CD14-positive monocyte (primary cell): ENCODE measurements at regions not wholly inside any gene's neighbourhood (a gene's known extent, or its start where the extent isn't known, plus 50 kb on each side); places are given as distances from the start of the nearest gene placed in this dataset.

ENCODE experiments used
- DNase-seq, 3 donors: peaks; one replicate each; pipeline ENCODE4 v3.0.0-alpha.2; 2011 to 2022
- H2AFZ ChIP-seq: 2 replicates; pipeline ENCODE4 v1.6.0; 2012; ENCODE audit warnings: mild to moderate bottlenecking, low read depth, low read length, inconsistent platforms; ENCODE audit not compliant: insufficient read depth, poor library complexity, severe bottlenecking
- H3K27ac ChIP-seq, 2 donors: 1 replicate in 1 of 2; 2 replicates in 1 of 2; pipeline ENCODE4 v1.5.1; 2012 to 2013; ENCODE audit warnings: low read length in 2 of 2, control low read depth in 1 of 2, inconsistent platforms in 1 of 2, low read depth in 1 of 2, mild to moderate bottlenecking in 1 of 2
- H3K27me3 ChIP-seq, 2 donors: one replicate each; pipeline versions ENCODE4 v1.6.0 to v1.6.1; 2011 to 2013; ENCODE audit warnings: low read length in 2 of 2; ENCODE audit not compliant: control insufficient read depth in 2 of 2, insufficient read depth in 2 of 2
- H3K36me3 ChIP-seq, 2 donors: replicated peaks in 1 of 2; 1 replicate in 1 of 2; 2 replicates in 1 of 2; pipeline versions ENCODE4 v1.5.1 to v1.6.1; 2012 to 2013; ENCODE audit warnings: low read length in 2 of 2, control low read depth in 1 of 2, inconsistent platforms in 1 of 2, mild to moderate bottlenecking in 1 of 2; ENCODE audit not compliant: insufficient read depth in 2 of 2, control insufficient read depth in 1 of 2
- H3K4me1 ChIP-seq, 2 donors: 1 replicate in 1 of 2; 2 replicates in 1 of 2; pipeline versions ENCODE4 v1.5.1 to v1.6.1; 2012 to 2013; ENCODE audit warnings: low read length in 2 of 2, control low read depth in 1 of 2, inconsistent platforms in 1 of 2, mild to moderate bottlenecking in 1 of 2, moderate library complexity in 1 of 2; ENCODE audit not compliant: insufficient read depth in 2 of 2, control insufficient read depth in 1 of 2
- H3K4me2 ChIP-seq: replicated peaks from 2 replicates; pipeline ENCODE3; 2012; ENCODE audit warnings: low read length, moderate library complexity, mild to moderate bottlenecking; ENCODE audit not compliant: poor library complexity, severe bottlenecking; ENCODE audit errors: extremely low read depth
- H3K4me3 ChIP-seq, 3 experiments: fragments of 200-600 bp in 1 of 3; sonication (generic) in 1 of 3; replicated peaks in 1 of 3; 1 replicate in 2 of 3; 2 replicates in 1 of 3; pipeline ENCODE4 v1.5.1; 2011 to 2013; ENCODE audit warnings: low read length in 3 of 3, mild to moderate bottlenecking in 3 of 3, control low read depth in 2 of 3, low read depth in 2 of 3, inconsistent platforms in 1 of 3, moderate library complexity in 1 of 3
- H3K79me2 ChIP-seq: 2 replicates; pipeline ENCODE4 v1.6.0; 2012; ENCODE audit warnings: mild to moderate bottlenecking, control low read depth, inconsistent platforms, low read length, moderate library complexity; ENCODE audit not compliant: insufficient read depth
- H3K9ac ChIP-seq: 2 replicates; pipeline ENCODE4 v1.6.0; 2017; ENCODE audit warnings: low read length, mild to moderate bottlenecking; ENCODE audit not compliant: insufficient read depth, poor library complexity, severe bottlenecking
- H3K9me3 ChIP-seq, 2 donors: replicated peaks in 1 of 2; 1 replicate in 1 of 2; 2 replicates in 1 of 2; pipeline versions ENCODE4 v1.5.1 to v1.6.1; 2012 to 2013; ENCODE audit warnings: low read length in 2 of 2, control low read depth in 1 of 2; ENCODE audit not compliant: control insufficient read depth in 1 of 2, insufficient read depth in 1 of 2
- H4K20me1 ChIP-seq: 2 replicates; pipeline ENCODE4 v1.6.0; 2012; ENCODE audit warnings: mild to moderate bottlenecking, low read length, control low read depth, moderate library complexity; ENCODE audit not compliant: insufficient read depth
- H3K27ac Mint-ChIP-seq, 7 donors: one replicate each; pipeline ENCODE4 v1.8.0; 2020; ENCODE audit warnings: mild to moderate bottlenecking in 7 of 7, mixed read lengths in 7 of 7, moderate library complexity in 6 of 7, inconsistent platforms in 2 of 7
- H3K27me3 Mint-ChIP-seq, 3 donors: one replicate each; pipeline ENCODE4 v1.8.0; 2021 to 2022; ENCODE audit warnings: low read depth in 3 of 3, mild to moderate bottlenecking in 3 of 3, mixed read lengths in 3 of 3, moderate library complexity in 3 of 3, inconsistent platforms in 1 of 3
- H3K36me3 Mint-ChIP-seq, 2 donors: one replicate each; pipeline ENCODE4 v1.8.0; 2020; ENCODE audit warnings: mixed read lengths in 2 of 2, inconsistent platforms in 1 of 2, mild to moderate bottlenecking in 1 of 2
- H3K4me1 Mint-ChIP-seq: one replicate; pipeline ENCODE4 v1.8.0; 2020; ENCODE audit warnings: mild to moderate bottlenecking, mixed read lengths
- H3K4me3 Mint-ChIP-seq, 2 donors: one replicate each; pipeline ENCODE4 v1.8.0; 2020; ENCODE audit warnings: mild to moderate bottlenecking in 2 of 2, mixed read lengths in 2 of 2, moderate library complexity in 1 of 2
- H3K9me3 Mint-ChIP-seq, 7 donors: one replicate each; pipeline ENCODE4 v1.8.0; 2020 to 2022; ENCODE audit warnings: mixed read lengths in 7 of 7, mild to moderate bottlenecking in 6 of 7, moderate library complexity in 6 of 7, inconsistent platforms in 2 of 7
- CTCF ChIP-seq: fragments of 200-600 bp; IDR thresholded peaks from one replicate; pipeline ENCODE4 v1.8.0; 2022; ENCODE audit warnings: antibody characterized with exemption, mild to moderate bottlenecking
- WGBS: methylation state at CpG from one replicate; pipeline ENCODE4 v1.1.5; 2013; ENCODE audit warnings: missing lambda C conversion rate; ENCODE audit not compliant: insufficient coverage; 5-methylcytosine and 5-hydroxymethylcytosine counted together
- intact Hi-C, 2 donors: fragments of 100-400 bp; cut with micrococcal nuclease; formaldehyde crosslinking; loops; one replicate each; pipeline versions ENCODE4 v1.15.0 to v1.15.1; 2023

DNA sequence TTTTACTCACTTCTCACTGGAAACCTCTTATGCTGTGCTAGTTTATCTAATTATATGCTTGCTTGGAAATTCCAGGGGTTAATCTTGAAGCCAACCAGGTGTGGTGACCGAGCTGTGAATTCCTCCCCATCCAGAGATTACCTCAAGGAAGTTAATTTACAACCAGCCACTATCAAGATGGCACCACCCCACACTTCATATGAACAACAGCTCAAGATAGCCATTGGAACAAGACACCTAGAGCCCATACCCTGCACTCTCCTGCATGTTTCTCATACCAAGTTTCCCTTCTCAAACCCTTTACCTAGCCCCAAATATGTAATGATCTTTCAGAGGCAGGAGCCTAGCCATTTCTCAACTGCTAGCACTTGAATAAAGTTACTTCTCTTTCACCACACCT lies 2156.9 kb upstream of the C9orf72 start:
- no peak overlapping the region for H3K4me2 ChIP-seq
- H3K9me3 Mint-ChIP-seq = peaks cover 7 to 26% (median 17%) of the 10 kb centered on the region in 7 donors
- H3K4me3 ChIP-seq = no peak overlapping the region
- H3K36me3 Mint-ChIP-seq = no peaks in the 10 kb centered on the region
- intact Hi-C loops = loop anchor here in 1 of 2 donors (10.0 kb wide), 1 partner anchor 55 kb away; no protein-coding TSS in a partner anchor
- H4K20me1 ChIP-seq = no peaks in the 10 kb centered on the region
- WGBS = 43% methylated on average over 1 of the region's 1 CpG
- H3K27ac Mint-ChIP-seq = no peak overlapping the region
- no peaks in the 10 kb centered on the region for H3K4me1 ChIP-seq
- no peaks in the 10 kb centered on the region for H3K27me3 ChIP-seq
- no peaks in the 10 kb centered on the region for H3K4me1 Mint-ChIP-seq
- H3K79me2 ChIP-seq = no peaks in the 10 kb centered on the region
- peaks cover 0 to 2% (median 2%) of the 10 kb centered on the region in 3 donors for H3K27me3 Mint-ChIP-seq
- H3K4me3 Mint-ChIP-seq = no peak overlapping the region
- H3K9ac ChIP-seq = no peak overlapping the region
- H2AFZ ChIP-seq = no peak overlapping the region
- DNase-seq = no peak
- no peaks in the 10 kb centered on the region for H3K36me3 ChIP-seq
- no peak overlapping the region for H3K27ac ChIP-seq
- no peak for TF ChIP-seq CTCF
- H3K9me3 ChIP-seq = peaks cover 18 to 27% of the 10 kb centered on the region in 2 donors

DNA sequence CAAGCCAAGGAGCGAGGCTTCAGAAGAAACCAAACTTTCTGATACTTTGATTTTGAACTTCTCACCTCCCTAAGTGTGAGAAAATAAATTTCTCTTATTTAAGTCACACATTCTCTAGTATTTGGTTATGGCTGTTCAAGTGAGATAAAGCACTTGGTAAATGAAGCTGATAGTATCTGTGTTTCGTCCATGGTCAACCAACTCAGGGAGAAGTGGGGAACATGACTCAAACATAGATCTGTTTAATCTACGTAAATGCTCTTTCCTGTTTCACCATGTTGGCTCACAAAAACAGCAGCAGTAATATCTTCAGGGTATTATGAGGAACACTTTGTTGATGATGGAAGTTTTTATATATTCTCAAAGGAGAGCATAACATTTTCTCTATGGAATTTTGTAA lies 2167.2 kb upstream of the C9orf72 start:
- no peak for DNase-seq
- no peaks in the 10 kb centered on the region for H3K27me3 ChIP-seq
- H3K9me3 ChIP-seq = no peaks in the 10 kb centered on the region
- H3K4me1 Mint-ChIP-seq = no peaks in the 10 kb centered on the region
- no CpG with 5 or more reads among the region's 3 CpGs for WGBS
- H3K9ac ChIP-seq = no peak overlapping the region
- no peak for TF ChIP-seq CTCF
- H3K36me3 ChIP-seq = no peaks in the 10 kb centered on the region
- no peak overlapping the region for H3K27ac Mint-ChIP-seq
- H3K9me3 Mint-ChIP-seq = peaks cover 0 to 7% (median 2%) of the 10 kb centered on the region in 7 donors
- no peaks in the 10 kb centered on the region for H3K36me3 Mint-ChIP-seq
- no peaks in the 10 kb centered on the region for H3K79me2 ChIP-seq
- H3K4me3 Mint-ChIP-seq = no peak overlapping the region
- intact Hi-C loops = loop anchor here in 1 of 2 donors (10.0 kb wide), 1 partner anchor 64 kb away; no protein-coding TSS in a partner anchor
- H3K27me3 Mint-ChIP-seq = no peaks in the 10 kb centered on the region
- H3K4me2 ChIP-seq = no peak overlapping the region
- no peak overlapping the region for H3K4me3 ChIP-seq
- no peaks in the 10 kb centered on the region for H4K20me1 ChIP-seq
- H3K27ac ChIP-seq = no peak overlapping the region
- no peaks in the 10 kb centered on the region for H3K4me1 ChIP-seq
- no peak overlapping the region for H2AFZ ChIP-seq
